ENCODE measurements at regions not wholly inside any gene's neighbourhood (a gene's known extent, or its start where the extent isn't known, plus 50 kb on each side); places are given as distances from the start of the nearest gene placed in this dataset.

DNA sequence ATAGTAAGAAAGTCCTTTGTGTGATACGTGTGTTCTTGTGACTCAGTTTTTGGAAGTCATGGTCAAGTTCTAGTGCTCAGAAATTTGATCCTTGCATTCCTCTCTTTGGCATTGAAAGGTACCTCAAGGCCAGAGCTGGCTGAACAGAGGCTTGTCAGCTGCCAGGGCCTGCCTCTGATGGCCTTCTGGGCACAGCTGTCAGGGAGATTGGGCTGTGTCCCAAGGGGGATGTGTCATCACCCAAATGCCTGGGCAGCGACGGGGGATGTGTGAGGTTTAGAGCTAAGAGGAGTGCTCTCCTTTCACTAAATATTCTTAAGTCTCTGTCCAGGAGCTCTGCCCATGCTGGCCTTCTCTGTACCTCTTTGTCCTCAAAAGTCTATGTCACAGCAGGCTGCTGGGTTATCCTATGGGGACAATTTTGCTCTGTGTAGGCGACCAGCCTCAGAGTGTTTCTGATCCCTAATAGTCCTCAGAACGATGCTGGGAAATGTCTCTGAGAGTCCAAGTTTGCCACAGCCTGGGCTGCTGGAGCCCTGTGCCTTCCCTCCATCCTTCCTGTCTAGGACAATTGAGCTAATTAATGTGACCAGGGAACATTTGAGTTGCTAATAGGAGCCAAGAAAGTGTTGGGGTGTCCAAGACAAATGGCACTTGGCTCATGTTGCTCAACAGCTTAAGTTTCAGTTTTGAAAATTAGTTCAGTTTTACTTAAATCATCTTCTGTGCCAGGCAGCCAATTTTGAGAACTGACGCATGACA, 115.4 kb upstream of the ZNF521 start:
- TF ChIP-seq, protein P1, sequence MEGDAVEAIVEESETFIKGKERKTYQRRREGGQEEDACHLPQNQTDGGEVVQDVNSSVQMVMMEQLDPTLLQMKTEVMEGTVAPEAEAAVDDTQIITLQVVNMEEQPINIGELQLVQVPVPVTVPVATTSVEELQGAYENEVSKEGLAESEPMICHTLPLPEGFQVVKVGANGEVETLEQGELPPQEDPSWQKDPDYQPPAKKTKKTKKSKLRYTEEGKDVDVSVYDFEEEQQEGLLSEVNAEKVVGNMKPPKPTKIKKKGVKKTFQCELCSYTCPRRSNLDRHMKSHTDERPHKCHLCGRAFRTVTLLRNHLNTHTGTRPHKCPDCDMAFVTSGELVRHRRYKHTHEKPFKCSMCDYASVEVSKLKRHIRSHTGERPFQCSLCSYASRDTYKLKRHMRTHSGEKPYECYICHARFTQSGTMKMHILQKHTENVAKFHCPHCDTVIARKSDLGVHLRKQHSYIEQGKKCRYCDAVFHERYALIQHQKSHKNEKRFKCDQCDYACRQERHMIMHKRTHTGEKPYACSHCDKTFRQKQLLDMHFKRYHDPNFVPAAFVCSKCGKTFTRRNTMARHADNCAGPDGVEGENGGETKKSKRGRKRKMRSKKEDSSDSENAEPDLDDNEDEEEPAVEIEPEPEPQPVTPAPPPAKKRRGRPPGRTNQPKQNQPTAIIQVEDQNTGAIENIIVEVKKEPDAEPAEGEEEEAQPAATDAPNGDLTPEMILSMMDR (IDR thresholded peaks at IDR 0.05) = no peak
- TF ChIP-seq EZH2 (IDR thresholded peaks at IDR 0.05; ENCODE audit: borderline replicate concordance, insufficient read depth, low read depth, low read length, poor library complexity, severe bottlenecking) = no peak

All from B cell (primary cell).